Activated T-cell treated with anti-CD3 and anti-CD28 coated beads, Interleukin-2, amount 50 U/mL, for 1 hour (primary cell): ENCODE measurements at regions not wholly inside any gene's neighbourhood (a gene's known extent, or its start where the extent isn't known, plus 50 kb on each side); places are given as distances from the start of the nearest gene placed in this dataset.

Source experiments
- DNase-seq: peaks from one replicate; pipeline ENCODE4 v3.0.0-alpha.2; 2020

DNA sequence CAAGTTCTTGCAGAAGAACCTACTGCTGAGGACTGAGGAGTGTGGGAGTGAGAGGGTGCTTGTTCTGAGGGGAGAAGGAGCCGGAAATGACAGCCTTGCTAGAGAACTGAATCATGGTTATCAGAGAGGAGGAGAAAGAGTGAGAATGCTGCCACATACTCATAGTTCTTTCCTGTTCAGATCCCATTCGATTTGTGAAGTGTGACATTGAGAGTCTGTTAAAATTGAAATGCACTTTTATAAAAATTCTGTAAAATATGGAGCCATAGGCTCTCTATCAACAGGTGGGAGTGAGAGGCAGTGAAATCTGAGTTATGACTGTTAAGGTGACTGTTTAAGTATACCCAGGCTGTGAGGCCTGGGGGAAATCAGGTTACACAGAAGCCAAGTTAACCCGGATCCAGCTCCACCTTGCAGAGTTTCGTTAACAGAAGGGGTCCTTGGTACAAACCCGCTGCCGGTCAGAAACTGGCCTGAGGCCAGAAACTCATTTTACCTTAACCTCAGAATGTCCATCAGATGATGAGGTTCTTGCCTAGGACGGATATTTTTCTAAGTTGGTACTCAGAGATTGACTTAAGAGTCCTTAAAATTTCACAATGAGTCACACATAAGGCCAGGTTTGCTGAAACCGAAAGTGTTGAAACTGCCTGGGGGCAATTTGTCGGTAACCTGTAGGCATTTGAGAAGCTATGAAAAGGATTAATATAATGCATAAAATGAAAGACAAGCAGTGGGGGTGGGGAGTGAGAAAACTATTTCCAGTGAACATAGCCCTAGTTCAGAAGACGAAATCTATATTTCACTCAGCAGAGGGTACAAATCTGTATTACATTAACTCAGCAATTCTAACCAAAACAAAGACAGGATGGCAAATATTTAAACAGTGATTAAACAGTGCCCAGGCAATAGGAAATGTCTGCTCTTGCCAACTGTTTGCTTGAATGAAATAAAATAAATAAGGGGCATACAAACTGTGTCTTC, 350.5 kb downstream of the KCNRG start:
- DNase-seq = peak; percentile 25

DNA sequence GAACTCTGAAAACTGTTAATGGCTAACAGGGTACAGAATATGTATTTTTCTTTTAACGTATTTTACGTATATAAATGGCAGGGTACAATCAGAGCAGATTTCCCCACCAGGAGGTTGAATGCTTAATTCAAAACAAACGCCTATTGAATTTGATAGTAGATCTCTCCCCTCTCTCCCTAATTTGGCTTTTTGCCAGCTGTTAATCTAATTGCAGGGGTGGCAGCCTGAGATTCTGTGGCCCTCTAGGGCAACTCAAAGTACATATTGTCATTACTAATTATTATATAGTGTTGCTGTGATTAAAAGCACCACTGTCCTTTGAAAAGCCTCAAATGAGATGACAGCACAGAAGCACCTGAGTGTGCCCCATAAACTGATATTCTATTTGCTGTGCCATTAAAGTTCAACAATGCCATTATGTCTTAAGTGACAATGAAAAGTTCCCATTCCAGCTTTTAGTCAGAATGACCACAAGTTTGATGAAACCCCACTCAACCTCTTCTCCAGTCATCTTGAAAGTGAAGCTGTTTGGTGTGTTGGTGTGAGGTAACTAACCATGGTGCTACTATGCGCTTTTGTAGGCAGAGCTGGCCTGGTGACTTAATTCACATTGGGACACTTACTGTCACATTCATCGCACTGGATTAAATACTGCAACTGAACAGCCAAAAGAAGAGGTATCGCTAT, 351.4 kb downstream of the KCNRG start:
- no peak for DNase-seq

DNA sequence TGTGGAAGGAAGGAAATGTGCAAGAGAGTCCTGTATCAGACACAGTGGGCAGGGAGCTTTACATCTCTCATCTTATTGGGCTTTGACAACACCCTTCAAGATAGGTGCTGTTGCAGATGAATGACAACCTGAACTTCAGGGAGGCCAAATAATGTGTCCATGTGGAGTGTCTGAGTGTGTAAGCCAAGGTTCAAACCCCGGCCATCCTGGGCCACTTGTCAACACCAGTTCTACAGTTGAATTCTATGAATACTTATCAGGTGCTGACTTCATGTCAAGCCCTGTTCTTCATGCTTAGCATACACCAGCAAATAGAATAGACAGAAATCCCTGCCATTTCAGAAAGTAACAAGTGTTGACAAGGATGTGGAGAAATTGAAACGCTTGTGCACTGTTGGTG, 354.4 kb downstream of the KCNRG start:
- no peak for DNase-seq

DNA sequence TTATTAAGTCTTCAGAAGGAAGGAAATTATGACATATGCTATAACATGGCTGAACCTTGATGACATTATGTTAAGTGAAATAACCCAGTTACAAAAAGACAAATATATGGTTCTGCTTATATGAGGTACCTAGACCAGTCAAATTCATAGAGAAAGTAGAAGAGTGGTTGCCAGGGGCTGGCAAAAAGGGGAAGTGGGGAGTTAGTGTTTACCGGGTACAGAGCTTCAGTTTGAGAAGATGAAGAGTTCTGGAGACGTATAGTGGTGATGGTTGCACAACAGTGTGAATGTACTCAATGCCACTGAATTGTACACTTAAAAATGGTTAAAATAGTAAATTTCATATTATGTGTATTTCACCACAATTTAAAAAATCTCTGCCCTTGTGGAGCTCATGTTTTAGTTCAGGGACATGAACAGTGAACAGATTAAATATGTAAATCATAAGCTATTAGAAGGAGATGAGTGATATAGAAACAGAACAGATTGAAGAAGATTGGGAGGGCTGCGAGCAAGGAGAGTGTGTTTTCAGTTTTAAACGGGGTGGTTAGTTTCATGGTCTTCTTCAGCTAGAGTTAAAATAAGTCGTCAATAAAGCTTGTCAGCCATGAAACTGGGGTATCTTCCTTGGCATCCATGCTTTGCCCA, 355.2 kb downstream of the KCNRG start:
- DNase-seq = no peak

DNA sequence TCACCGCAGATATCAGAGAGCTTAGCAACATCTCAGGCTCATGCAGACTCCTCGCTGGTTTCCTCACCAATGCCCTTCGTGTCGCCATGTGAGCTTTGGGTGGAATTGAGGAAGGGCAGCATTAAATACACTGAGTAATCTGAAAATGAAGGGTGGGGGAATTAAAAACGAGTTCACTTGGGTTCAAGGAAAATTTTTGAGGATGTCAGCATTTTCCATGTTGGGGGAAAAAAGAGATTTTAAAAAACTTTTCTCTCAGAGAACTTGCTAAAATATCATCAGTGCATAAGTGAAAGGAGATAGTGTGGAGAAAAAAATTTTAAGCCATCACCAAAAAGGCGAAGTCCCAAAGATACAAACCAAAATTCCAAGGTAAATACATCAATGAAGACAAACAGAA, 359.3 kb downstream of the KCNRG start:
- no peak for DNase-seq

DNA sequence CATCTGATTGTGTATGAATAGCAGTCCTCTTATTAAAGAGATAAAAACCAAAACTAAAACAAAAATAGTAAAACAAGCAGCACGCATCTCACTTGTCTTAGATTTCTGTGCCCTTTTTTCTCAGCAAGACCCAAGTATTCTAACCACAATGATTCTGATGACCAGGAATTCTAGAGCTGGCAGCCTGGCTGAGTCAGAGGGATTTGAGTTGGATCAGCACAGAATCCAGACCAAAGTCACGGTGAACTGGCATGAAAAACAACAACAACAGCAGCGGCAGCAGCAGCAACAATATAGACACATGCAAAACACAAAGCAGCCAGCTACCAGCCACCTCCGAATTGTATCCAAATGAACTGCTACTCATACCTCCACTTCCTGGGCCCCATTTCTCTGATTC, 360.5 kb downstream of the KCNRG start:
- no peak for DNase-seq

DNA sequence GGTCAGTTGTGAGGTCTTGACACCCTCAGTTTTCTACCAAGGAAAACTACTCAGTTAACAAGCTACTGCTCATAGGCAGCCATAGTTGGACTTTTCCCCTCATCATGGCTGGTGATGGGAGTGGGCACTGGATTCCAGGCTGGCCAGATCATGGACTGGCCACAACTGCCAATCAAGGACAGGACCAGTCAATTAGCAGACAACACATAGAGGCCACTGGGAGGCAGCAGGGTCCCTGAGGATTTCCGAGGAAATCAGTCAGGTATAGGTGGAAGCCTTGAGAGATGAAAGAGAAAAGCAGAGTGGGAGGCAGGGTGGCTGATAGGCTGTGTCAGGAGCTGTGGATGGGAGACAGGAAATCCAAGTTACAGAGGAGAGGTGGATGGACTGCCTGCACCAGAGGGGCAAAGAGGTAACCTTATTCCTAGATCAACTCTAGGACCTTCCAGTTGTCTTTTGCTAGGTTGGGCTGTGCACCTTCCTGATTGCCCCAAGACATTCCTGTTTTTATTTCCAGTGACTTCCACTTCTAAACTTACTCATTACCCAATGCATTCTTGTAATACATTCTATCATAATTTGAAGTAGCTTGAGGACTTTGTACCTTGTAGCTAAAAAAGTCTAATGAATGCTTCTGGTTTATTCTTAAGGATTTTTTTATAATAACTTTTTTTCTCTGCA, 361.8 kb downstream of the KCNRG start:
- no peak for DNase-seq

DNA sequence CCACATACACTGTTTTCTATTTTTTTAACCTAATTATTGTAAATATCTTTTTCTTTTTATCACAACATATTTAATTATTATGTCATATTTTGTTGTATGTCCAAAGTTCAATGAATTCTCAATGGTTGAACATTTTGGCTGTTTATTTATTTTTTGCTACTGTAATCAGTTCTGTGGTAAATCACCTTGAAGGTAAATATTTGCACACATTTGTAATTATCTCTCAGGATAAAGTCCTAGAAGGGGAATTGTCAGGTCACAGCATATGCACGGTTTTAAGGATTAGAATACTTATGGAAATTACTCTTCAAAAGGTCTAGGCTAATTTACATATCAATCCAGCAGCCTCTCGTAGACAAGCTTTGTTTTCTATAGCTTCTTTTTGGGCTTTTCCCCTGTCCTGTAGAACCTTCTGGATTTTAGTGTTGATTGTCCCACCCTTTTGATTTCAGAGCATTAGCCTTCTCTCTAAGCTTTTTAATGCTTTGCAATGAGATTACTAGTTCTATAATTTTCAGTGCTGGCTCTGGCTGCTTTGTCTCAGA, 362.6 kb downstream of the KCNRG start:
- no peak for DNase-seq

DNA sequence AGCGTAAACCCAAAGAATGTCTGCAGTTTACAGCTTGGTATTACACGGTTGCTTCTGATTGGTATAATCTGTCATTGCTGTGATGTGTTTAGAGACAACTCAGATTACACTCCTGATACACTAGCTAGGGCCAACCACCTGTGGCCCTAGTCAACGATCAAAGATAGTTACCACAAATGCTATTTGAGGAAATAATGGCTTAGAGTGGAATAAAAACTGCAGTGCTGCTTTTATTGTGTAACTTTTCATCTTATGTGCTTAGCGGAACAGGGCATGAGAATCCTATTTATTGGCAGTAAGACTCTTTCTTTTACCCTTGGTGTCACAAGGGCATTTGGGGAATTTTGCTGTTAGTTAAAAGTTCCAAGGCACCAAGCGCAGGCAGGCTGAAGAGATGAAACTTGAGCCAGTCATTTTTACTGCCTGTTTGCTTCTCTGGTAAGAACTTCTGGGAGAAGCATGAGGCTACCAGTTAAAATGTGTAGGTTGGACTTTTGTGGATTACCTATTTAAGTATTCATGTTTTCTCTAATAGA, 363.3 kb downstream of the KCNRG start:
- DNase-seq = no peak

DNA sequence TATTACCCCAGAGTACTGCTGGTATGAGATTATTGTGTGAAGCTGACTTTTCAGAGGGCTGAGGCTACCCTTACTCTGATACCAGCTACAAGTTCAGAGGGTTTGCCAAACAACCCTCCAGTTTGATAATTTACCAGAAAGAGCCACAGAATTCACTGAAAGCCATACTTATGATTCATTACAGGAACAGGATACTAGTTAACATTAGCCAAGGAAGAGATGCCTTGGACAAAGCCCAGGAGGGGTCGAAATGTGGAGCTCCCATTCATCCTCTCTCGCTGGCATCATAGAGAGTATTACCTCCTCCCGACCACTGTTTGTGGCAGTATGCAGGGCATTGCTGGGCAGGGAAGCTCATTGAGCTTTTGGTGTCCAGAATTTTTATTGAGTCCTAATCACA, 364.3 kb downstream of the KCNRG start:
- no peak for DNase-seq

DNA sequence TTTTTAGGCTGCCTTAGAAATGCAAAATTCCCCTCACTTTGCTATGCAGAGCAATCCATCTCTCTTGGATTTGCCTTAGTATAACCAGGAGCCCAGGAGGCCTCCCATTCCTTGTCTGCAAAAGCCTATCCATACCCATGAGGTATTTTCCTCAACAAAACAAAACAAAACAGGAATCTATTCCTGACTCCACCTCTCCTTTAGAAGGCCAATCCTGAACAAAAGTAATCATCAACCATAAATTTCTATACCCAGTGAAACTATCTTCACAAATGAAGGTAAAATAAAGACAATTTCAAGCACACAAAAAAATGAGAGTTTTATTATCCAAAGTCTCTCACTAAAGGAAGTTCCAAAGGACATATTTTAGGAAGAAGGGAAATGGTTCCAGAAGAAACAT, 365.7 kb downstream of the KCNRG start:
- DNase-seq = no peak

DNA sequence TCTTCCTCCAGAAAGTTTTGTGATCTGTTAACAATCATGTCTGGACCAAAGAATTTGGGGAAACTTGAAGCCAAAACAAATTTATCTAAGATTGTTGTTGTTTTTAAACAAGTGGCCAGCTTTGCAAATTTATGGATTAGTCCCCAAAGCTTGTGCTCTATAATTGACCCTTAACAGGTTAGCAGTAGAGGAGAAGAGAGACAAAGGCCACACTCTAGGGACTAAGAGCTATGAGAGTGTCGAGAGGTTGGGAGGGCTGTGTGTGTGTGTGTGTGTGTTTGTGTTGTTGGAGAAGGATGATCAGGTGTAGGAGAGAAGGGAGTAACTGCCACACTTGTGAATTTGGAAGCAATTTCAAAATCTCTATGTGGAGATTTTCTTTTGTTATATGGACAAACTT, 367.3 kb downstream of the KCNRG start:
- no peak for DNase-seq

DNA sequence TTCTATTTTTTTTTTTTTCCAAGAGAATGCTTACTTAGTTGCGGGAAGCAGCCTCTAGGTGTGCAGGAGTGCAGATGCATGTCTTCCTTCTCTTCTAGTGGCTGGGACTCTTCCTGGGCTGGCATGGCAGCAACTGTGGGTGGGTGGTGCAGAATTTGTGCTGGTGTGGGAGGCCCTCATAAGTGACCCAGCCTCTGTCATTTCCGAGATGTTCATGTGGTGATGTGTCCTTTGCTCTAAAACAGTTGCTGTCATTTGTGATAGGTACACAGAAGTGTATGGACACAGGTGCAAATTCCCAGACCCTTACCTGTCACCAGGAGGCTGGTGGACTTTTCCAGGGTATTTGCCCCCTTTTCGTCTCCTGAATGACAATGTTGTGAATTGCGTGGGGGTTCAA, 367.7 kb downstream of the KCNRG start:
- no peak for DNase-seq

DNA sequence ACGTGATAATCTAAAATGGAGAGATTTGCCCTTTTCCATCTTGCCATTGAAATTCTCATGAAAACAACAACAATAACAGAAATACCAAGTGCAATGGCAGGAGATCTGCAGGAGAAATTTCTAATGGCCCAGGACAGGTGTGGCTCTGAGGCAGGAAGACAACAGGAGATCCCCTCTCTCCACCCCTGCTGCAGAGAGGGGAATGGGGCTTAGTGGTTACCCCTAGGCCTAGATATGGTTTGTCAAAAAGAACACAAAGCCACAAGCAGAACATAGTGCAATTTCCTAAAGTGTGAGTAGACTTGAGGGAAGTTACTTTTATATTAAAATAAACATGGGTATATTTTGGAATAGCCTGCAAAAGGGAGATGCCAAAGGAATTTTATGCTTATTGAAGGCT, 369.5 kb downstream of the KCNRG start:
- DNase-seq = no peak

DNA sequence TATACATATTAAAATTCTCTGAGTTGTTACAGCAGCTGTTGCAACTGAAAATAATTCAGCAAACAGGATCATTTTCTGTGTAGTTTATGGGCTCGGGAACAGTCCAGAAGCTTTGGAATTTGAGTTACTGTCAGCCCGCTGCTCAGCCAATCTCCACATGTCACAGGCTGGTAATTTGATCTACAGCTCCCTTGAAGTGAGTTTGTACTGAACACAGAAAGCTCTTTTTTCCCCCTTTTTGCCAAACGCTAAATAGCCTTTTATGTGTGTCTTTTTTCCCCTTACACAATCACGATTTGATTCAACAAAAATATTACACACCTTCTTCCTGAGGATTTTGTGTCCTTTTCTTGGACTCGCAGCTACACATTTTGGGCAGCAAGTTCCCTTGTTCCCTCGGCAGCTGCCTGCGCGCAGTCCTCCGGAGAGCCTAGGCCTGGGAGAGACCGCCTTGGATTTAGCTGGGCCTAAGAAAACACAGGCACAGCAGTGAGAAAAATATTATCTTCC, 371.4 kb downstream of the KCNRG start:
- DNase-seq = no peak

DNA sequence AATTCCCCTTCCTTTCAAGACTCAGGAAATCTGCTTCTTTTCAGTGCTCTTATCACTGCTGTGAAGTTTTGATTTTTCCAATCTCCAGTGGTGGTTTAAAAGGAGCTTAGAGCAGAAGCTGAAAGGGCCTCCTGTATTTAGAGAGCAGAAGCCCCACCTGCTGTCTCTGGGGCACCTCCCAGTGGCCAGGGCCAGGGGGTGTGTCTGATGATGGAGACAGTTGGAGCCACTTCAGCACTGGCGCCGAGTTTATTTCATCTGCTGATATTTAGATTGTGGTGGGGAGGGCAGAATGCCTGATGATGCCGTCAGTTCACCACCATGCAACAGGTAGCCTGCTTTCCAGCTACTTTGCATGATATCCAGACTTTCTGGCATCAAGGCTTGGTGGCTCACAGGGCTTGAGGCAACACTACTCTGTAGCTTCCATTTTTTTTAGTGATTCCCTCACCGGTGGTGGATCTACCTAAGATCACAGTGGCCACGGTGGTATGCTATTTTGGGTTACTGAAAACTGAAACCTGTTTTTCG, 371.9 kb downstream of the KCNRG start:
- peak; percentile 30 for DNase-seq

DNA sequence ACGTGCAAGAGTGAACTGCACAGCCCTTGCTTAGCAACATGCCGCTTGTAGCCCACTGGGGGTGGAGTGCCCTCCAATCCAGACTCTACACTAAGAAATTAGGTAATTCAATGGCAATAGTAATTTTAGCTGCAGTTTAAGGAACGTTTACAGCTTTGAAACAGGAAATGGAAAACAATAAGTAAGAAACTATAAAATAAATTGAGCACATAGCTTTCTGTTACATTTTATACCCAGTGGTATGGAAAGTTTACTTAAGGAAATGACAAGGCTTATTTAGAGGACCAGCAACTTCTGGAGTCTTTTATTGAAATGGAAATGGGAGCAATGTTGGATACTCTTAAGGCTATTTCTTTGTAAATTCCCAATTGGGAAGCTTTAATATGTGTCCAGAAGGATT, 373.2 kb downstream of the KCNRG start:
- DNase-seq = no peak

DNA sequence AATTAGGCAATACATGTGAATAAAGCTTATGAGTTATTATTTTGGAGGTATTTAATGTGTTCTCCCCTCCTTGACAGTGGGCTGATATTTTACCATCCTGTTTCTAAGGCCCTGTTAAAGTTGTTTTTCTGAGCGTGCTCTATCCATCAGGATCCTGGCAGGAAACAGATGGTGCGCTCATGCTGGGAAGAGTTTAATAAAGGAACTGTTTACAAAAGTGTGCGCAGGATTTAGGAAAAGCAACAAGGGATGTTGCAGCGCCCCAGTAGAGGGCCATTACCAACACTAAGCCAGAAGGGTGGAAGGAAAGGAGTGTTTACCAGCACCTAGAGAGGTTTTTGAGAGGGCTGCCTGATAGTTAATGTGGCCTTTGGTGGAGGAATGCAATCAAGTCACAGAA, 374.5 kb downstream of the KCNRG start:
- no peak for DNase-seq

DNA sequence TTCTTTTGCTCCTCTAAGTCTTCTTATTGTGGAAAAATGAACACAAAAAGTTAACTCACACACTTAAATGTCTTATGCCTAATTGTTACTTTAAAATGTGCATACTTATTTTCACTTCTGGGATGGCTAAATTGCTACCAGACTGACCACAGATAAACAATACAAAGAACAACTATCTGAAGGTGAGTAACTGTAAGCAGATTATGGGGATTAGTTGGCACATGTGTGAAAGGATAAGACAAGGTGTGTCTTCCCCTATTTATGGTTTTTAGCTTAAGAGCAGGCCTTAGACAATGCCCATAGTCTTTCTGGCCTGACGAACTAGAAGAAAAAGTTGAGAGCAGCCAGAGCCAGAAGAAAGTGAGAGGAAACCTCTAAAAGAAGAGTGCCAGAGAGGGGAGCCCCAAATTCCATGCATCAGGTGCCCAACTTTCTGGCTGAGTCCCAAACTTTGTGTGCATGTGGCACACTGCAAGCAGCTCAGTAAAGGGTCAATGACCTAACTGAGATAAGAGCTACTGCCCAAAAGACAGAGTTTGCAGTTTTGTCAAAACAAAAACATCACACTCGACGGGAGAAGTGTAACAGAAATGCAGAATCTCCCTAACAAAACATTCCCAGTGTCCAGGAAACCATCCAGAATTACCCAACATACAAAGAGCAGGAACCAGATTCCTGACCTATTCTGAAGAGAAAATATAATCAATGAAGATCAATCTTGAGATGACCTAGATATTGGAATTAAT, 375.4 kb downstream of the KCNRG start:
- DNase-seq = no peak

DNA sequence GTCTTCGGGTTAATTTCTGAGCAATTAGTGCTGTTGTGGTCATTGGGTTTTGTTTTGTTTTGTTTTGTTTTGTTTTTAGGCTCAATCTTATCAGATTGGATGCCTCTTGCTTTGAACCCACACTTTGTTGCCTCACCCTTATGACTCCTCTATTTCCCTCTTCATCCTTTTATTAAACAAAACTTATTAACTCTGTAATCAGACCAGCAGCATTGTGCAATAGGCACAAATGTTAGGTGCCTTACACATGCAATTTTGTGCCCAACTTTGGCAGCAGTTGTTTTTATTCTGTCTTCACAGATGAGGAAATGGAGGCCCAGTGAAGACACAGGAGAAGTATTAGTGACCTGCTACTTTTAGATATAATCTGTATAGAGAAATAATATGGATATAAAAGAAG, 377.7 kb downstream of the KCNRG start:
- no peak for DNase-seq

DNA sequence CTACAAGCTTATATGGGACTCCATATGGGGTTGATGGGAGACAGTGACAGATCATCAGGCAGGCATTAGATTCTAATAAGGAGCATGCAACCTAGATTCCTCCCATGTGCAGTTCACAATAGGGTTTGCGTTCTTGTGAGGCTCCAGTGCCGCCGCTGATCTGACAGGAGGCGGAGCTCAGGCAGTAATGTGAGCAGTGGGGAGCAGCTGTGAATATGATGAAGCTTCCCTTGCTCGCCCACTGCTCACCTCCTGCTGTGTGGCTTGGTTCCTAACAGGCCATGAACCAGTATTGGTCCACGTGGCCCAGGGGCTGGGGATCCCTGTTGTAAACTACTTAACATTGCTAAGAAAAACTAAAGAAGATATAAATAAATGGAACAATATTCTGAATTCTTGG, 378.4 kb downstream of the KCNRG start:
- DNase-seq = no peak
